ENCODE measurements at regions not wholly inside any gene's neighbourhood (a gene's known extent, or its start where the extent isn't known, plus 50 kb on each side); places are given as distances from the start of the nearest gene placed in this dataset.

GRCh38 chr5:12217039-12217438 lies 312.8 kb upstream of the CTNND2 start:
- Histone ChIP-seq H2AFZ (no peak overlapping the region), H3K4me2 (no peak overlapping the region), H3K27me3 (no peaks in the 10 kb centered on the region), H3K9me3 (ENCODE audit: low read depth) (no peaks in the 10 kb centered on the region), H3K9me2 (replicated peaks; ENCODE audit: insufficient read depth) (no peaks in the 10 kb centered on the region), H3K79me2 (no peaks in the 10 kb centered on the region), H3K4me1 (ENCODE audit: insufficient read depth) (no peaks in the 10 kb centered on the region), H3K36me3 (replicated peaks; ENCODE audit: insufficient read depth, low read depth) (no peaks in the 10 kb centered on the region), H4K20me1 (ENCODE audit: insufficient read depth, poor library complexity, severe bottlenecking) (no peaks in the 10 kb centered on the region), H3K4me3 (no peak overlapping the region), H3K27ac (no peak overlapping the region)
- WGBS (ENCODE audit: low lambda C conversion rate, missing lambda C conversion rate), result 67% methylated on average over 2 of the region's 2 CpGs
- no peak for DNase-seq (ENCODE audit: low spot score)
- TF ChIP-seq EZH2phosphoT487 (IDR thresholded peaks at IDR 0.05; ENCODE audit: low read depth, severe bottlenecking, unreplicated experiment) (no peak), CTCF (IDR thresholded peaks at IDR 0.05; ENCODE audit: poor library complexity) (no peak), EZH2 (IDR thresholded peaks at IDR 0.05; ENCODE audit: borderline replicate concordance) (no peak)

- Histone ChIP-seq H3K27ac (no peak overlapping the region), H3K27me3 (no peaks in the 10 kb centered on the region), H3K79me2 (no peaks in the 10 kb centered on the region), H2AFZ (no peak overlapping the region), H4K20me1 (ENCODE audit: insufficient read depth, poor library complexity, severe bottlenecking) (no peaks in the 10 kb centered on the region), H3K9me2 (replicated peaks; ENCODE audit: insufficient read depth) (no peaks in the 10 kb centered on the region), H3K4me3 (no peak overlapping the region), H3K4me1 (ENCODE audit: insufficient read depth) (no peaks in the 10 kb centered on the region), H3K36me3 (replicated peaks; ENCODE audit: insufficient read depth, low read depth) (no peaks in the 10 kb centered on the region), H3K4me2 (no peak overlapping the region), H3K9me3 (ENCODE audit: low read depth) (no peaks in the 10 kb centered on the region)
- 70% methylated on average over 2 of the region's 2 CpGs for WGBS (ENCODE audit: low lambda C conversion rate, missing lambda C conversion rate)
- DNase-seq (ENCODE audit: low spot score), result no peak
- TF ChIP-seq CTCF (IDR thresholded peaks at IDR 0.05; ENCODE audit: poor library complexity), result no peak
- TF ChIP-seq EZH2phosphoT487 (IDR thresholded peaks at IDR 0.05; ENCODE audit: low read depth, severe bottlenecking, unreplicated experiment), result no peak
- no peak for TF ChIP-seq EZH2 (IDR thresholded peaks at IDR 0.05; ENCODE audit: borderline replicate concordance)
Measured at GRCh38 chr5:12214267-12215015, 310.2 kb upstream of the CTNND2 start.

GRCh38 chr5:12208366-12209100 lies 304.3 kb upstream of the CTNND2 start:
- Histone ChIP-seq H4K20me1 (ENCODE audit: insufficient read depth, poor library complexity, severe bottlenecking) (no peaks in the 10 kb centered on the region), H3K27me3 (no peaks in the 10 kb centered on the region), H3K9me3 (ENCODE audit: low read depth) (no peaks in the 10 kb centered on the region), H3K79me2 (no peaks in the 10 kb centered on the region), H3K27ac (no peak overlapping the region), H3K4me1 (ENCODE audit: insufficient read depth) (no peaks in the 10 kb centered on the region), H3K9me2 (replicated peaks; ENCODE audit: insufficient read depth) (no peaks in the 10 kb centered on the region), H2AFZ (no peak overlapping the region), H3K4me2 (no peak overlapping the region), H3K4me3 (no peak overlapping the region), H3K36me3 (replicated peaks; ENCODE audit: insufficient read depth, low read depth) (no peaks in the 10 kb centered on the region)
- DNase-seq (ENCODE audit: low spot score), result no peak
- WGBS (ENCODE audit: low lambda C conversion rate, missing lambda C conversion rate), result 75% methylated on average over 4 of the region's 4 CpGs
- no peak for TF ChIP-seq EZH2 (IDR thresholded peaks at IDR 0.05; ENCODE audit: borderline replicate concordance)
- TF ChIP-seq EZH2phosphoT487 (IDR thresholded peaks at IDR 0.05; ENCODE audit: low read depth, severe bottlenecking, unreplicated experiment), result no peak
- no peak for TF ChIP-seq CTCF (IDR thresholded peaks at IDR 0.05; ENCODE audit: poor library complexity)

Data from hepatocyte (in vitro differentiated cells).